ENCODE measurements at regions not wholly inside any gene's neighbourhood (a gene's known extent, or its start where the extent isn't known, plus 50 kb on each side); places are given as distances from the start of the nearest gene placed in this dataset.
A peak's percentile ranks its signal among the peaks of the same experiment; 100 is the strongest.
"Not testable (repeated sequence)": the region's sequence is repeated elsewhere in the genome, so short reads cannot be mapped to it uniquely, and the experiment has no call there.

- TF ChIP-seq MYC (IDR thresholded peaks at IDR 0.05; ENCODE audit: low read depth, low read length) (no peak), POLR2AphosphoS5 (IDR thresholded peaks at IDR 0.05; ENCODE audit: insufficient read depth, low read depth, low read length) (no peak), GATA2 (IDR thresholded peaks at IDR 0.05; ENCODE audit: insufficient read depth, insufficient read length, low read depth, low read length) (no peak), JUN (IDR thresholded peaks at IDR 0.05; ENCODE audit: borderline replicate concordance, insufficient read depth, insufficient read length, low read depth) (no peak), POLR2A (IDR thresholded peaks at IDR 0.05; ENCODE audit: low read depth, low read length) (no peak), EZH2 (IDR thresholded peaks at IDR 0.05; ENCODE audit: borderline replicate concordance, low read depth, low read length, severe bottlenecking) (no peak), FOS (IDR thresholded peaks at IDR 0.05; ENCODE audit: borderline replicate concordance, insufficient read depth, low read length) (no peak)
- TF ChIP-seq, protein P1, sequence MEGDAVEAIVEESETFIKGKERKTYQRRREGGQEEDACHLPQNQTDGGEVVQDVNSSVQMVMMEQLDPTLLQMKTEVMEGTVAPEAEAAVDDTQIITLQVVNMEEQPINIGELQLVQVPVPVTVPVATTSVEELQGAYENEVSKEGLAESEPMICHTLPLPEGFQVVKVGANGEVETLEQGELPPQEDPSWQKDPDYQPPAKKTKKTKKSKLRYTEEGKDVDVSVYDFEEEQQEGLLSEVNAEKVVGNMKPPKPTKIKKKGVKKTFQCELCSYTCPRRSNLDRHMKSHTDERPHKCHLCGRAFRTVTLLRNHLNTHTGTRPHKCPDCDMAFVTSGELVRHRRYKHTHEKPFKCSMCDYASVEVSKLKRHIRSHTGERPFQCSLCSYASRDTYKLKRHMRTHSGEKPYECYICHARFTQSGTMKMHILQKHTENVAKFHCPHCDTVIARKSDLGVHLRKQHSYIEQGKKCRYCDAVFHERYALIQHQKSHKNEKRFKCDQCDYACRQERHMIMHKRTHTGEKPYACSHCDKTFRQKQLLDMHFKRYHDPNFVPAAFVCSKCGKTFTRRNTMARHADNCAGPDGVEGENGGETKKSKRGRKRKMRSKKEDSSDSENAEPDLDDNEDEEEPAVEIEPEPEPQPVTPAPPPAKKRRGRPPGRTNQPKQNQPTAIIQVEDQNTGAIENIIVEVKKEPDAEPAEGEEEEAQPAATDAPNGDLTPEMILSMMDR (IDR thresholded peaks at IDR 0.05; ENCODE audit: extremely low read depth in 1 of 2, insufficient read depth in 1 of 2, low read depth in 1 of 2, low read length in 2 of 2) = no peak
- TF ChIP-seq, protein P2, sequence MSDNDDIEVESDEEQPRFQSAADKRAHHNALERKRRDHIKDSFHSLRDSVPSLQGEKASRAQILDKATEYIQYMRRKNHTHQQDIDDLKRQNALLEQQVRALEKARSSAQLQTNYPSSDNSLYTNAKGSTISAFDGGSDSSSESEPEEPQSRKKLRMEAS (IDR thresholded peaks at IDR 0.05; ENCODE audit: insufficient read depth, insufficient read length) = no peak
- Histone ChIP-seq H3K79me2 (ENCODE audit: control insufficient read depth, insufficient read depth, low read length) (no peaks in the 10 kb centered on the region), H3K4me1 (ENCODE audit: control insufficient read depth, extremely low read depth, insufficient read depth, low read length) (no peaks in the 10 kb centered on the region), H4K20me1 (replicated peaks; ENCODE audit: control insufficient read depth, extremely low read depth, insufficient read depth, low read length) (no peaks in the 10 kb centered on the region), H3K36me3 (ENCODE audit: control insufficient read depth in 2 of 2, extremely low read depth in 1 of 2, insufficient read depth in 2 of 2, low read length in 2 of 2) (no peaks in the 10 kb centered on the region), H3K27me3 (ENCODE audit: control insufficient read depth in 2 of 2, insufficient read depth in 2 of 2, low read length in 2 of 2) (no peaks in the 10 kb centered on the region), H3K27ac (ENCODE audit: insufficient read depth, low read depth, low read length) (no peak overlapping the region), H3K9ac (replicated peaks; ENCODE audit: extremely low read depth, insufficient read depth, low read length) (no peak overlapping the region), H3K9me3 (replicated peaks; ENCODE audit: control insufficient read depth, insufficient read depth, low read length) (peaks cover 5% of the 10 kb centered on the region), H3K4me3 (replicated peaks in 1 of 3; ENCODE audit: insufficient read depth in 1 of 3, low read depth in 1 of 3, low read length in 3 of 3) (no peak overlapping the region), H3K4me2 (ENCODE audit: insufficient read depth, low read length) (no peak overlapping the region), H2AFZ (ENCODE audit: low read depth, low read length) (no peak overlapping the region), H3K9me1 (replicated peaks; ENCODE audit: control insufficient read depth, extremely low read depth, insufficient read depth, low read length) (no peaks in the 10 kb centered on the region)
- CTCF ChIA-PET = no interaction called here
- dilution Hi-C loops (cut with MboI; ENCODE audit: extremely low pct_ligation_motif_present, low sequenced_read_pairs) (no loop called here), intact Hi-C loops (cut with micrococcal nuclease) (no loop called here)
- BruUV-seq (replicated peaks) = no TSS peak
- FAIRE-seq (no peak), DNase-seq (ENCODE audit: low read depth, low spot score) (no peak)
- POLR2A ChIA-PET = no interaction called here
Observed at GRCh38 chr7:56375173-56375572, 259.0 kb upstream of the NUPR2 start.

- CTCF ChIA-PET; H3K4me3 ChIP-seq (replicated peaks in 1 of 3; ENCODE audit: insufficient read depth in 1 of 3, low read depth in 1 of 3, low read length in 3 of 3); dilution Hi-C loops (cut with MboI; ENCODE audit: extremely low pct_ligation_motif_present, low sequenced_read_pairs); H4K20me1 ChIP-seq (replicated peaks; ENCODE audit: control insufficient read depth, extremely low read depth, insufficient read depth, low read length); H3K36me3 ChIP-seq (ENCODE audit: control insufficient read depth in 2 of 2, extremely low read depth in 1 of 2, insufficient read depth in 2 of 2, low read length in 2 of 2); H3K27me3 ChIP-seq (ENCODE audit: control insufficient read depth in 2 of 2, insufficient read depth in 2 of 2, low read length in 2 of 2); H3K9ac ChIP-seq (replicated peaks; ENCODE audit: extremely low read depth, insufficient read depth, low read length); H3K4me1 ChIP-seq (ENCODE audit: control insufficient read depth, extremely low read depth, insufficient read depth, low read length); DNase-seq (ENCODE audit: low read depth, low spot score); FAIRE-seq; H2AFZ ChIP-seq (ENCODE audit: low read depth, low read length); H3K9me1 ChIP-seq (replicated peaks; ENCODE audit: control insufficient read depth, extremely low read depth, insufficient read depth, low read length); H3K27ac ChIP-seq (ENCODE audit: insufficient read depth, low read depth, low read length); intact Hi-C loops (cut with micrococcal nuclease); BruUV-seq (replicated peaks); H3K79me2 ChIP-seq (ENCODE audit: control insufficient read depth, insufficient read depth, low read length); H3K4me2 ChIP-seq (ENCODE audit: insufficient read depth, low read length); H3K9me3 ChIP-seq (replicated peaks; ENCODE audit: control insufficient read depth, insufficient read depth, low read length); POLR2A ChIA-PET: not testable (repeated sequence)
Observed at GRCh38 chr7:56374666-56375065, 258.4 kb upstream of the NUPR2 start.

GRCh38 chr7:56373314-56373713, 257.1 kb upstream of the NUPR2 start:
- H2AFZ ChIP-seq (ENCODE audit: low read depth, low read length); POLR2A ChIA-PET; H4K20me1 ChIP-seq (replicated peaks; ENCODE audit: control insufficient read depth, extremely low read depth, insufficient read depth, low read length); intact Hi-C loops (cut with micrococcal nuclease); H3K4me3 ChIP-seq (replicated peaks in 1 of 3; ENCODE audit: insufficient read depth in 1 of 3, low read depth in 1 of 3, low read length in 3 of 3); H3K9me3 ChIP-seq (replicated peaks; ENCODE audit: control insufficient read depth, insufficient read depth, low read length); H3K9ac ChIP-seq (replicated peaks; ENCODE audit: extremely low read depth, insufficient read depth, low read length); FAIRE-seq; H3K27me3 ChIP-seq (ENCODE audit: control insufficient read depth in 2 of 2, insufficient read depth in 2 of 2, low read length in 2 of 2); H3K4me1 ChIP-seq (ENCODE audit: control insufficient read depth, extremely low read depth, insufficient read depth, low read length); CTCF ChIA-PET; H3K27ac ChIP-seq (ENCODE audit: insufficient read depth, low read depth, low read length); H3K79me2 ChIP-seq (ENCODE audit: control insufficient read depth, insufficient read depth, low read length); BruUV-seq (replicated peaks); H3K4me2 ChIP-seq (ENCODE audit: insufficient read depth, low read length); H3K36me3 ChIP-seq (ENCODE audit: control insufficient read depth in 2 of 2, extremely low read depth in 1 of 2, insufficient read depth in 2 of 2, low read length in 2 of 2); H3K9me1 ChIP-seq (replicated peaks; ENCODE audit: control insufficient read depth, extremely low read depth, insufficient read depth, low read length); dilution Hi-C loops (cut with MboI; ENCODE audit: extremely low pct_ligation_motif_present, low sequenced_read_pairs): not testable (repeated sequence)
- DNase-seq (ENCODE audit: low read depth, low spot score) = peak; percentile 52
